Esophagus squamous epithelium (tissue), 4 donors: ENCODE measurements at regions not wholly inside any gene's neighbourhood (a gene's known extent, or its start where the extent isn't known, plus 50 kb on each side); places are given as distances from the start of the nearest gene placed in this dataset.

Experiments used
- CTCF ChIP-seq, 6 experiments: fragments of 450-650 bp in 4 of 6; fragments of 200-600 bp in 2 of 6; sonication (generic) in 2 of 6; IDR thresholded peaks; one replicate each; pipeline ENCODE4 v1.5.1; 2016 to 2019; ENCODE audit warnings: antibody characterized with exemption in 6 of 6, mild to moderate bottlenecking in 4 of 6, moderate library complexity in 4 of 6
- POLR2A ChIP-seq, 4 donors: fragments of 450-650 bp; IDR thresholded peaks; one replicate each; pipeline ENCODE4 v1.6.1; 2017; ENCODE audit warnings: antibody characterized with exemption in 4 of 4, mild to moderate bottlenecking in 4 of 4, moderate library complexity in 3 of 4

- TF ChIP-seq CTCF (IDR thresholded peaks at IDR 0.05) (no peak), POLR2A (IDR thresholded peaks at IDR 0.05) (no peak)
Measured at GRCh38 chr6:93654548-93654947, 235.2 kb upstream of the EPHA7 start.
